AG10803 (cell line): ENCODE measurements at regions not wholly inside any gene's neighbourhood (a gene's known extent, or its start where the extent isn't known, plus 50 kb on each side); places are given as distances from the start of the nearest gene placed in this dataset.
A peak's percentile ranks its signal among the peaks of the same experiment; 100 is the strongest.
"Not testable (repeated sequence)": the region's sequence is repeated elsewhere in the genome, so short reads cannot be mapped to it uniquely, and the experiment has no call there.

Experiments used
- DNase-seq: peaks from one replicate; pipeline ENCODE4 v3.0.0; 2010; ENCODE audit warnings: low read depth
- H3K4me3 ChIP-seq: 2 replicates; pipeline ENCODE4 v1.5.1; 2011; ENCODE audit warnings: mild to moderate bottlenecking, low read length, control low read depth
- CTCF ChIP-seq: conservative IDR thresholded peaks from 2 replicates; pipeline ENCODE4 v1.5.1; 2011; ENCODE audit warnings: mild to moderate bottlenecking, low read length, control low read depth, inconsistent platforms

GRCh38 chr1:164440232-164440631 lies 118.8 kb upstream of the PBX1 start:
- TF ChIP-seq CTCF = peak; percentile 57
- no peak overlapping the region for H3K4me3 ChIP-seq
- peak; percentile 51 for DNase-seq

GRCh38 chr1:164443166-164443565 lies 115.8 kb upstream of the PBX1 start:
- peak; percentile 40 for DNase-seq
- no peak overlapping the region for H3K4me3 ChIP-seq
- TF ChIP-seq CTCF = no peak

GRCh38 chr1:164443836-164444235 lies 115.1 kb upstream of the PBX1 start:
- TF ChIP-seq CTCF = no peak
- no peak overlapping the region for H3K4me3 ChIP-seq
- no peak for DNase-seq

- no peak overlapping the region for H3K4me3 ChIP-seq
- TF ChIP-seq CTCF = no peak
- no peak for DNase-seq
Measured at GRCh38 chr1:164446020-164446419, 113.0 kb upstream of the PBX1 start.

- no peak for DNase-seq
- TF ChIP-seq CTCF = no peak
- no peak overlapping the region for H3K4me3 ChIP-seq
Measured at GRCh38 chr1:164452549-164452948, 106.4 kb upstream of the PBX1 start.

- TF ChIP-seq CTCF = no peak
- DNase-seq = no peak
- H3K4me3 ChIP-seq = no peak overlapping the region
Measured at GRCh38 chr1:164456272-164456671, 102.7 kb upstream of the PBX1 start.

- not testable (repeated sequence) for H3K4me3 ChIP-seq, DNase-seq
Measured at GRCh38 chr1:164459176-164459575, 99.8 kb upstream of the PBX1 start.

GRCh38 chr1:164466001-164466421 lies 93.0 kb upstream of the PBX1 start:
- DNase-seq = no peak
- no peak overlapping the region for H3K4me3 ChIP-seq
- no peak for TF ChIP-seq CTCF
